Right atrium auricular region (tissue), 2 donors: ENCODE measurements at regions not wholly inside any gene's neighbourhood (a gene's known extent, or its start where the extent isn't known, plus 50 kb on each side); places are given as distances from the start of the nearest gene placed in this dataset.

Source experiments
- DNase-seq: peaks from one replicate; pipeline ENCODE4 v3.0.0-alpha.2; 2019; ENCODE audit warnings: low spot score
- H3K27ac ChIP-seq, 2 donors: fragments of 200-600 bp; sonication (generic); 1 replicate in 1 of 2; 2 replicates in 1 of 2; pipeline ENCODE4 v1.5.1; 2016 to 2019
- H3K27me3 ChIP-seq, 2 donors: fragments of 200-600 bp; sonication (generic); one replicate each; pipeline versions ENCODE4 v1.5.1 to v1.6.0; 2017 to 2019
- H3K36me3 ChIP-seq: fragments of 200-600 bp; sonication (generic); one replicate; pipeline ENCODE4 v1.5.1; 2016
- H3K4me1 ChIP-seq, 2 donors: fragments of 200-600 bp; sonication (generic); one replicate each; pipeline versions ENCODE4 v1.5.1 to v1.6.0; 2017 to 2019
- H3K4me3 ChIP-seq, 2 donors: fragments of 200-600 bp; sonication (generic); 1 replicate in 1 of 2; 2 replicates in 1 of 2; pipeline ENCODE4 v1.5.1; 2017 to 2019; ENCODE audit warnings: mild to moderate bottlenecking in 1 of 2, moderate library complexity in 1 of 2
- H3K9me3 ChIP-seq, 2 donors: fragments of 200-600 bp; sonication (generic); one replicate each; pipeline ENCODE4 v1.5.1; 2019
- CTCF ChIP-seq, 2 donors: fragments of 200-600 bp; sonication (generic); IDR thresholded peaks; one replicate each; pipeline ENCODE4 v1.5.1; 2019; ENCODE audit warnings: antibody characterized with exemption in 2 of 2

GRCh38 chr21:39108291-39109162 is 74.7 kb downstream of the PSMG1 start:
- Histone ChIP-seq H3K4me3 (no peak overlapping the region), H3K36me3 (no peaks in the 10 kb centered on the region), H3K27ac (no peak overlapping the region), H3K27me3 (no peaks in the 10 kb centered on the region), H3K4me1 (peaks cover 0 to 16% of the 10 kb centered on the region in 2 donors), H3K9me3 (no peaks in the 10 kb centered on the region)
- TF ChIP-seq CTCF (IDR thresholded peaks at IDR 0.05), result no peak
- no peak for DNase-seq

- no peak for TF ChIP-seq CTCF (IDR thresholded peaks at IDR 0.05)
- H3K4me1 ChIP-seq, result peaks cover 0 to 12% of the 10 kb centered on the region in 2 donors
- H3K9me3 ChIP-seq, result no peaks in the 10 kb centered on the region
- no peak for DNase-seq
- H3K27me3 ChIP-seq, result no peaks in the 10 kb centered on the region
- no peak overlapping the region for H3K4me3 ChIP-seq
- H3K27ac ChIP-seq, result no peak overlapping the region
- no peaks in the 10 kb centered on the region for H3K36me3 ChIP-seq
Observed at GRCh38 chr21:39107739-39108138, 75.5 kb downstream of the PSMG1 start.

- Histone ChIP-seq H3K27me3 (no peaks in the 10 kb centered on the region), H3K9me3 (no peaks in the 10 kb centered on the region), H3K36me3 (no peaks in the 10 kb centered on the region), H3K4me3 (no peak overlapping the region), H3K4me1 (peaks cover 0 to 12% of the 10 kb centered on the region in 2 donors), H3K27ac (no peak overlapping the region)
- TF ChIP-seq CTCF (IDR thresholded peaks at IDR 0.05), result no peak
- no peak for DNase-seq
Observed at GRCh38 chr21:39106881-39107462, 76.3 kb downstream of the PSMG1 start.

- no peaks in the 10 kb centered on the region for H3K36me3 ChIP-seq
- DNase-seq, result no peak
- no peaks in the 10 kb centered on the region for H3K9me3 ChIP-seq
- no peak overlapping the region for H3K4me3 ChIP-seq
- TF ChIP-seq CTCF (IDR thresholded peaks at IDR 0.05), result no peak
- H3K4me1 ChIP-seq, result peaks cover 0 to 12% of the 10 kb centered on the region in 2 donors
- H3K27ac ChIP-seq, result no peak overlapping the region
- no peaks in the 10 kb centered on the region for H3K27me3 ChIP-seq
Observed at GRCh38 chr21:39105836-39106235, 77.4 kb downstream of the PSMG1 start.

- H3K36me3 ChIP-seq, result no peaks in the 10 kb centered on the region
- DNase-seq, result no peak
- no peaks in the 10 kb centered on the region for H3K27me3 ChIP-seq
- no peak for TF ChIP-seq CTCF (IDR thresholded peaks at IDR 0.05)
- no peak overlapping the region for H3K4me3 ChIP-seq
- H3K4me1 ChIP-seq, result peaks cover 0 to 12% of the 10 kb centered on the region in 2 donors
- peak overlapping the region in 1 of 2 donors; percentile 9 for H3K27ac ChIP-seq
- H3K9me3 ChIP-seq, result no peaks in the 10 kb centered on the region
Observed at GRCh38 chr21:39105341-39105765, 77.9 kb downstream of the PSMG1 start.
